ENCODE measurements at regions not wholly inside any gene's neighbourhood (a gene's known extent, or its start where the extent isn't known, plus 50 kb on each side); places are given as distances from the start of the nearest gene placed in this dataset.

DNA sequence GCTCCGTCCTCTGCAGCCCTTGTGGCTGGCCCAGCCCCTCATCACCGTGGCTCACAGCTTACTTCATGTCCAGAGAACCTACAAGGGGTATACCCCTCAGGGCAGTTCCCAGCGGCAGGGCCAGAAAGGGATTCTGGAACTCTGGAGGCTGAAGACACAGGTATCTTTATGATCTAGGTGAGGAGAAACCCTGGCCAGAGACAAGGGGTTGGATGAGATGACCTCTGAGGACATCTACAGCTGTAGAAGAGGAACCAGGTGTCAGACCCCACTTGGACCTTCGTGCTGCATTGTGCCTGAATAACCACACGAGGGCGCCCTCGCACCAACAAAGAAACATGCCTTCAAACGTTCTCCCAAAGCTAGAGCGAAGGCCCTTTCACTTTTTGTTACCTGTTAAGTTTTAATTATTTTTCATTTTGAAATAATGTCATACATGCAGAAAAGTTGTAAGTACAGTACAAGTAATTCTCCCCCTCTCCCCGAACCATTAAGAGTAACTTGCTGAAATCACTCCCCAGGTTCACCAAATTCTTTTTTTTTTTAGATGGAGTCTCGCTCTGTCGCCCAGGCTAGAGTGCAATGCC is 118.7 kb upstream of the SMAD3 start:
- POLR2A ChIA-PET = no interaction called here
- no TSS peak for BruUV-seq (replicated peaks)
- FAIRE-seq (peak; percentile 93), DNase-seq (ENCODE audit: low read depth, low spot score) (peak; percentile 39), ATAC-seq (peak; percentile 87)
- CTCF ChIA-PET = interaction anchor here (0.5 to 8.5 kb wide), 68 partner anchors 8 to 891 kb away, joined by 3 to 108 read pairs (median 4); no protein-coding TSS in a partner anchor
- no peak overlapping the region for H3K9ac ChIP-seq (ENCODE audit: control insufficient read depth, insufficient read depth, low read length)
- 30% methylated on average over 12 of the region's 12 CpGs for WGBS (ENCODE audit: insufficient coverage, insufficient replicate concordance, low lambda C conversion rate, missing lambda C conversion rate)
- RAD21 ChIA-PET (ENCODE audit: unreplicated experiment) = interaction anchor here (0.6 to 5.7 kb wide), 36 partner anchors 29 to 889 kb away, joined by 3 to 88 read pairs (median 4); no protein-coding TSS in a partner anchor
- no peak overlapping the region for H3K4me2 ChIP-seq (ENCODE audit: control insufficient read depth, insufficient read depth)
- in situ Hi-C loops (cut with MboI) (loop anchor here (5.0 kb wide), 2 partner anchors 356 to 891 kb away; no protein-coding TSS in a partner anchor), intact Hi-C loops (cut with micrococcal nuclease; ENCODE audit: unreplicated experiment) (loop anchor here (1.0 to 5.0 kb wide), 4 partner anchors 136 to 891 kb away; no protein-coding TSS in a partner anchor)
- no peaks in the 10 kb centered on the region for H3K79me2 ChIP-seq (ENCODE audit: control insufficient read depth, insufficient read depth, low read length)
- H3K36me3 ChIP-seq (ENCODE audit: control insufficient read depth in 2 of 2, insufficient read depth in 2 of 2, low read length in 1 of 2) = no peaks in the 10 kb centered on the region
- SMC1A ChIA-PET (ENCODE audit: uncharacterized antibody, unreplicated experiment) = interaction anchor here (0.6 to 5.9 kb wide), 33 partner anchors 12 to 510 kb away, joined by 3 to 77 read pairs (median 5); no protein-coding TSS in a partner anchor
- TF ChIP-seq SMC3 (IDR thresholded peaks at IDR 0.05; ENCODE audit: borderline replicate concordance, low read length) (peak; percentile 99), RAD21 (IDR thresholded peaks at IDR 0.05; ENCODE audit: insufficient read depth, low read depth, low read length) (peak; percentile 98), POU2F2 (IDR thresholded peaks at IDR 0.05; ENCODE audit: borderline replicate concordance, low read depth, low read length) (0 out of 3 replicates have a peak, but pooled peaks have one; percentile 53), NFYA (IDR thresholded peaks at IDR 0.05; ENCODE audit: borderline replicate concordance, low read depth, low read length) (no peak), IRF4 (IDR thresholded peaks at IDR 0.05; ENCODE audit: low read depth, low read length) (0 out of 2 replicates have a peak, but pooled peaks have one; percentile 13), ZNF207 (IDR thresholded peaks at IDR 0.05; ENCODE audit: borderline replicate concordance) (peak; percentile 22; the same call in 1 of the 2 replicates), NBN (IDR thresholded peaks at IDR 0.05) (0 out of 2 replicates have a peak, but pooled peaks have one; percentile 21), TCF3 (IDR thresholded peaks at IDR 0.05; ENCODE audit: borderline replicate concordance, insufficient read depth, low read depth, low read length) (0 out of 2 replicates have a peak, but pooled peaks have one; percentile 22), NR2F1 (conservative IDR thresholded peaks at IDR 0.05) (0 out of 2 replicates have a peak, but pooled peaks have one; percentile 47), YY1 (IDR thresholded peaks at IDR 0.05; ENCODE audit: low read depth, low read length) (peak; percentile 73), GABPA (IDR thresholded peaks at IDR 0.05; ENCODE audit: low read depth) (no peak), KAT2A (conservative IDR thresholded peaks at IDR 0.05; ENCODE audit: control insufficient read depth, low read depth, low read length) (no peak)
- TF ChIP-seq, protein P1, sequence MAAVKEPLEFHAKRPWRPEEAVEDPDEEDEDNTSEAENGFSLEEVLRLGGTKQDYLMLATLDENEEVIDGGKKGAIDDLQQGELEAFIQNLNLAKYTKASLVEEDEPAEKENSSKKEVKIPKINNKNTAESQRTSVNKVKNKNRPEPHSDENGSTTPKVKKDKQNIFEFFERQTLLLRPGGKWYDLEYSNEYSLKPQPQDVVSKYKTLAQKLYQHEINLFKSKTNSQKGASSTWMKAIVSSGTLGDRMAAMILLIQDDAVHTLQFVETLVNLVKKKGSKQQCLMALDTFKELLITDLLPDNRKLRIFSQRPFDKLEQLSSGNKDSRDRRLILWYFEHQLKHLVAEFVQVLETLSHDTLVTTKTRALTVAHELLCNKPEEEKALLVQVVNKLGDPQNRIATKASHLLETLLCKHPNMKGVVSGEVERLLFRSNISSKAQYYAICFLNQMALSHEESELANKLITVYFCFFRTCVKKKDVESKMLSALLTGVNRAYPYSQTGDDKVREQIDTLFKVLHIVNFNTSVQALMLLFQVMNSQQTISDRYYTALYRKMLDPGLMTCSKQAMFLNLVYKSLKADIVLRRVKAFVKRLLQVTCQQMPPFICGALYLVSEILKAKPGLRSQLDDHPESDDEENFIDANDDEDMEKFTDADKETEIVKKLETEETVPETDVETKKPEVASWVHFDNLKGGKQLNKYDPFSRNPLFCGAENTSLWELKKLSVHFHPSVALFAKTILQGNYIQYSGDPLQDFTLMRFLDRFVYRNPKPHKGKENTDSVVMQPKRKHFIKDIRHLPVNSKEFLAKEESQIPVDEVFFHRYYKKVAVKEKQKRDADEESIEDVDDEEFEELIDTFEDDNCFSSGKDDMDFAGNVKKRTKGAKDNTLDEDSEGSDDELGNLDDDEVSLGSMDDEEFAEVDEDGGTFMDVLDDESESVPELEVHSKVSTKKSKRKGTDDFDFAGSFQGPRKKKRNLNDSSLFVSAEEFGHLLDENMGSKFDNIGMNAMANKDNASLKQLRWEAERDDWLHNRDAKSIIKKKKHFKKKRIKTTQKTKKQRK (IDR thresholded peaks at IDR 0.05; ENCODE audit: low read depth, low read length) = no peak
- TF ChIP-seq, protein P2, sequence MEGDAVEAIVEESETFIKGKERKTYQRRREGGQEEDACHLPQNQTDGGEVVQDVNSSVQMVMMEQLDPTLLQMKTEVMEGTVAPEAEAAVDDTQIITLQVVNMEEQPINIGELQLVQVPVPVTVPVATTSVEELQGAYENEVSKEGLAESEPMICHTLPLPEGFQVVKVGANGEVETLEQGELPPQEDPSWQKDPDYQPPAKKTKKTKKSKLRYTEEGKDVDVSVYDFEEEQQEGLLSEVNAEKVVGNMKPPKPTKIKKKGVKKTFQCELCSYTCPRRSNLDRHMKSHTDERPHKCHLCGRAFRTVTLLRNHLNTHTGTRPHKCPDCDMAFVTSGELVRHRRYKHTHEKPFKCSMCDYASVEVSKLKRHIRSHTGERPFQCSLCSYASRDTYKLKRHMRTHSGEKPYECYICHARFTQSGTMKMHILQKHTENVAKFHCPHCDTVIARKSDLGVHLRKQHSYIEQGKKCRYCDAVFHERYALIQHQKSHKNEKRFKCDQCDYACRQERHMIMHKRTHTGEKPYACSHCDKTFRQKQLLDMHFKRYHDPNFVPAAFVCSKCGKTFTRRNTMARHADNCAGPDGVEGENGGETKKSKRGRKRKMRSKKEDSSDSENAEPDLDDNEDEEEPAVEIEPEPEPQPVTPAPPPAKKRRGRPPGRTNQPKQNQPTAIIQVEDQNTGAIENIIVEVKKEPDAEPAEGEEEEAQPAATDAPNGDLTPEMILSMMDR (IDR thresholded peaks at IDR 0.05 in 2 of 3, conservative IDR thresholded peaks at IDR 0.05 in 1 of 3; ENCODE audit: control insufficient read depth in 2 of 3, extremely low read depth in 1 of 3, insufficient read depth in 1 of 3, low read depth in 3 of 3, low read length in 3 of 3) = peak; percentile 85 to 97 (median 95)
- no peaks in the 10 kb centered on the region for H3K9me3 ChIP-seq (replicated peaks; ENCODE audit: control insufficient read depth, insufficient read depth, low read length)
- no peak overlapping the region for H3K4me3 ChIP-seq
- no peaks in the 10 kb centered on the region; a peak in 1 of 4 replicates for H3K27me3 ChIP-seq (replicated peaks in 1 of 2; ENCODE audit: control insufficient read depth in 2 of 2, insufficient read depth in 2 of 2, low read length in 1 of 2)
- H3K27ac ChIP-seq (ENCODE audit: control insufficient read depth, insufficient read depth) = no peak overlapping the region
- peaks cover 6% of the 10 kb centered on the region for H3K4me1 ChIP-seq (ENCODE audit: control insufficient read depth, insufficient read depth, low read length)
- H2AFZ ChIP-seq (ENCODE audit: control insufficient read depth, low read depth, low read length) = no peak overlapping the region
- H4K20me1 ChIP-seq (ENCODE audit: control insufficient read depth, insufficient read depth) = no peaks in the 10 kb centered on the region
